GM13976 (cell line): ENCODE measurements at regions not wholly inside any gene's neighbourhood (a gene's known extent, or its start where the extent isn't known, plus 50 kb on each side); places are given as distances from the start of the nearest gene placed in this dataset.

Source experiments
- DNase-seq: peaks from one replicate; pipeline ENCODE4 v3.0.0; 2012; ENCODE audit warnings: low spot score
- in situ Hi-C: fragments of 300-500 bp; cut with MboI; formaldehyde crosslinking; loops from one replicate; pipeline ENCODE4 v1.12.0; 2022; ENCODE audit warnings: low sequenced_read_pairs, mixed read lengths, inconsistent platforms; ENCODE audit not compliant: unreplicated experiment
- TF ChIP-seq, protein P1 (sequence below): IDR thresholded peaks from 2 replicates; pipeline ENCODE4 v1.5.1; 2012; ENCODE audit warnings: borderline replicate concordance, mild to moderate bottlenecking; ENCODE audit not compliant: insufficient read depth; ENCODE audit errors: extremely low read depth, missing control alignments, control extremely low read depth

GRCh38 chr7:42686594-42687156 lies 225.2 kb downstream of the C7orf25 start:
- in situ Hi-C loops, result loop anchor here (25.0 kb wide), 1 partner anchor 699 kb away; no protein-coding TSS in a partner anchor
- TF ChIP-seq, protein P1, sequence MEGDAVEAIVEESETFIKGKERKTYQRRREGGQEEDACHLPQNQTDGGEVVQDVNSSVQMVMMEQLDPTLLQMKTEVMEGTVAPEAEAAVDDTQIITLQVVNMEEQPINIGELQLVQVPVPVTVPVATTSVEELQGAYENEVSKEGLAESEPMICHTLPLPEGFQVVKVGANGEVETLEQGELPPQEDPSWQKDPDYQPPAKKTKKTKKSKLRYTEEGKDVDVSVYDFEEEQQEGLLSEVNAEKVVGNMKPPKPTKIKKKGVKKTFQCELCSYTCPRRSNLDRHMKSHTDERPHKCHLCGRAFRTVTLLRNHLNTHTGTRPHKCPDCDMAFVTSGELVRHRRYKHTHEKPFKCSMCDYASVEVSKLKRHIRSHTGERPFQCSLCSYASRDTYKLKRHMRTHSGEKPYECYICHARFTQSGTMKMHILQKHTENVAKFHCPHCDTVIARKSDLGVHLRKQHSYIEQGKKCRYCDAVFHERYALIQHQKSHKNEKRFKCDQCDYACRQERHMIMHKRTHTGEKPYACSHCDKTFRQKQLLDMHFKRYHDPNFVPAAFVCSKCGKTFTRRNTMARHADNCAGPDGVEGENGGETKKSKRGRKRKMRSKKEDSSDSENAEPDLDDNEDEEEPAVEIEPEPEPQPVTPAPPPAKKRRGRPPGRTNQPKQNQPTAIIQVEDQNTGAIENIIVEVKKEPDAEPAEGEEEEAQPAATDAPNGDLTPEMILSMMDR, result no peak
- no peak for DNase-seq

DNA sequence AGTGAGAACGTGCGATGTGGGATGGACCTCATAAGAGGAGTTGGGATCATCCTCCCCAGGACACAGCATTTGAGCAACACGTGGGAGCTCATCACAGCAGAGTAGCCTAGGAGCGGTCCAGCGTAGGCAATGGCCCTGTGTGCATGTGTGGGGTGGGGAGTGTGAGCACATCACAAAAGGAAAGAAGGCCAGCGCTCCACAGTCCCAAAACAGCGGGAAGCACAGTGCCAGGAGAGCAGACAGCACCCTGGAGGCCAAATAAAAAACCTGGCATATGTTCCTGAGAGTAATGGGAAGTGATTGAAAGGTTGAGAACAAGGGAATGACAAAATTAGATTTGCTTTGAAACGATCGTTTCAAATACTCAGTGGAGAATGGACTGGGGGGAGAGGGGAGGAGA lies 226.0 kb downstream of the C7orf25 start:
- TF ChIP-seq, protein P1, result no peak
- no peak for DNase-seq
- in situ Hi-C loops, result loop anchor here (25.0 kb wide), 1 partner anchor 699 kb away; no protein-coding TSS in a partner anchor

GRCh38 chr7:42677751-42678699 lies 233.8 kb downstream of the C7orf25 start:
- no peak for DNase-seq
- in situ Hi-C loops, result loop anchor here (25.0 kb wide), 1 partner anchor 691 kb away; no protein-coding TSS in a partner anchor
- TF ChIP-seq, protein P1, result no peak

DNA sequence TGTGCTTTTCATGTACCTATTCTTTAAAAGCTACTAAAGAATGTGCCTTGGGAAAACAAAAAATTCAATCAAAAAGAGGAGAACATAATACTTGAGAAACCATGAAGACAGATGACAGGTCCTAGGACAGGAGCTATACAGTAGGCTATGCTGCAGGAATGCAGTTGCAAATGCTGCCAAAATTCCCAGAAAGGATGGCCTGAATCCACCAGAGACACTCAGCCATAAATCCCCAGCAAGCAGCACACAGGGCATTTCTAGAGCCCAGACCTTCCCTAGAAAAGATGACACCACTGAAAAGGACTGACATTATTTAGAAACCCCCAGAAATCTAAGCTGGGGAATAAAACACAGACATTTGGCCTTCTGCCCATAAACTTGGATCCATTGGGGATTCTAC lies 237.3 kb downstream of the C7orf25 start:
- no peak for DNase-seq
- in situ Hi-C loops, result no loop called here
- TF ChIP-seq, protein P1, result no peak

DNA sequence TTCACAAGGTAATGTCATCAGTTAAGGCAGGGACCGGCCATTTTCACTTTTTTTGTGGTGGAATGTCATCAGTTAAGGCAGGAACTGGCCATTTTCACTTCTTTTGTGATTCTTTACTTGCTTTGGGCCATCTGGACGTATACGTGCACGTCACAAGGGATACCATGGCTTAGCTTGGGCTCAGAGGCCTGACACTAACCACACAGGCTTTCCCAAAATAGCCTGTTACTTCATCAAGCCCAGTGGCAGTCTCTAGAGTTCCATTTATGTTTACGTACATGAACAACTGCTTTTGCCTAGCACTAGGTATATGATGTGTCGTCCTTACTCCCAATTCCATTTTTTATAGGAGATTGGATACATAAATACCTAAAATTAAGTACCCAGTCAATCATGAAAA lies 237.9 kb downstream of the C7orf25 start:
- DNase-seq, result no peak
- TF ChIP-seq, protein P1, result no peak
- in situ Hi-C loops, result no loop called here

DNA sequence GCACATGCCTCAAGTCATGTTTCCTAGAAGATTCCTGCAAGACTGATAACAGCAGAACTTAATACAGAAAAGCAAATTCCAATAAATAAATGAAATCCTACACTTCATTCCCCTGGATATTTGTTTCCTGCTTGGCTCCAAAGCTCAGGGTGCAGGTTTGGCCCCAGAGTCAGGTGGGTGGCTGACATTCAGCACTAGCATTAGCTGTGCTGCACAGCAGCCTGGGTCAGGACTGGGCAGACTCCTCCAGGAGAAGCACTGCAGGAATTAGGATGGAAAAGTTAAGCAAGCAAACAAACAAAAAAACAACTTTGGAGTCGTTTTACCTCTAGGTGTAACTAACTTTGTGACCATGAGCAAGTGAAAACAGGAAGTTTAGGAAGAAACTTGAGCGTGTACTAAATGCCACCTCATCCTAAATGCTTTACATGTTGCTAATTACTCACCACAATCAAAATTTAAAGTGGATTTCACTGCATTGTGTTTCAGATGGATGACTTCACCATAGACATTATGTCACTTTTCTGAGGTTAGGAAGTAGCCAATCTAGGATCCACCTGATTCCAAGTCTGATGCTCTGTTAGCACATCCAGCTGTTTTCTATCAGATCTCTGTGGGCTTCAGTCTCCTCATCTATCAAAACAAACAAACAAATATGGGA lies 239.4 kb downstream of the C7orf25 start:
- DNase-seq, result no peak
- in situ Hi-C loops, result no loop called here
- TF ChIP-seq, protein P1, result no peak
